ENCODE measurements at regions not wholly inside any gene's neighbourhood (a gene's known extent, or its start where the extent isn't known, plus 50 kb on each side); places are given as distances from the start of the nearest gene placed in this dataset.

- DNase-seq (ENCODE audit: low read depth in 1 of 2, low spot score in 1 of 2) = no peak
Observed at GRCh38 chr17:77439189-77440018, 298.6 kb downstream of the SEC14L1 start.

- no peak for DNase-seq (ENCODE audit: low read depth in 1 of 2, low spot score in 1 of 2)
Observed at GRCh38 chr17:77440560-77440981, 299.8 kb downstream of the SEC14L1 start.

GRCh38 chr17:77441130-77441920 is 300.6 kb downstream of the SEC14L1 start:
- DNase-seq (ENCODE audit: low read depth in 1 of 2, low spot score in 1 of 2) = peak; percentile 47 to 59

GRCh38 chr17:77441940-77442339 is 301.2 kb downstream of the SEC14L1 start:
- DNase-seq (ENCODE audit: low read depth in 1 of 2, low spot score in 1 of 2) = no peak

GRCh38 chr17:77442976-77443747 is 302.4 kb downstream of the SEC14L1 start:
- DNase-seq (ENCODE audit: low read depth in 1 of 2, low spot score in 1 of 2) = no peak

- DNase-seq (ENCODE audit: low read depth in 1 of 2, low spot score in 1 of 2) = no peak
Observed at GRCh38 chr17:77443748-77444260, 303.0 kb downstream of the SEC14L1 start.

- DNase-seq (ENCODE audit: low read depth in 1 of 2, low spot score in 1 of 2) = no peak
Observed at GRCh38 chr17:77444628-77444983, 303.8 kb downstream of the SEC14L1 start.

GRCh38 chr17:77444984-77445759 is 304.4 kb downstream of the SEC14L1 start:
- peak; percentile 62 to 66 for DNase-seq (ENCODE audit: low read depth in 1 of 2, low spot score in 1 of 2)

GRCh38 chr17:77445760-77446532 is 305.2 kb downstream of the SEC14L1 start:
- no peak for DNase-seq (ENCODE audit: low read depth in 1 of 2, low spot score in 1 of 2)

- no peak for DNase-seq (ENCODE audit: low read depth in 1 of 2, low spot score in 1 of 2)
Observed at GRCh38 chr17:77446940-77447634, 306.3 kb downstream of the SEC14L1 start.

- no peak for DNase-seq (ENCODE audit: low read depth in 1 of 2, low spot score in 1 of 2)
Observed at GRCh38 chr17:77449373-77449907, 308.7 kb downstream of the SEC14L1 start.

- peak in 1 of 2 donors; percentile 74 for DNase-seq (ENCODE audit: low read depth in 1 of 2, low spot score in 1 of 2)
Observed at GRCh38 chr17:77449908-77450741, 309.4 kb downstream of the SEC14L1 start.

GRCh38 chr17:77450742-77451244 is 310.0 kb downstream of the SEC14L1 start:
- DNase-seq (ENCODE audit: low read depth in 1 of 2, low spot score in 1 of 2) = no peak

- DNase-seq (ENCODE audit: low read depth in 1 of 2, low spot score in 1 of 2) = peak in 1 of 2 donors; percentile 63
Observed at GRCh38 chr17:77451245-77451893, 310.6 kb downstream of the SEC14L1 start.

GRCh38 chr17:77451894-77452852 is 311.4 kb downstream of the SEC14L1 start:
- no peak for DNase-seq (ENCODE audit: low read depth in 1 of 2, low spot score in 1 of 2)

GRCh38 chr17:77453613-77454241 is 313.0 kb downstream of the SEC14L1 start:
- no peak for DNase-seq (ENCODE audit: low read depth in 1 of 2, low spot score in 1 of 2)
